Caco-2 (cell line): ENCODE measurements at regions not wholly inside any gene's neighbourhood (a gene's known extent, or its start where the extent isn't known, plus 50 kb on each side); places are given as distances from the start of the nearest gene placed in this dataset.
"Not testable (repeated sequence)": the region's sequence is repeated elsewhere in the genome, so short reads cannot be mapped to it uniquely, and the experiment has no call there.

Experiments
- BruUV-seq: library from RNA; stranded (reverse); fragments of 400-500 nt; replicated peaks from 2 replicates; lab custom pipeline; 2021; lab: Mats Ljungman, UMichigan
- CTCF ChIA-PET: fragments of 300-600 bp; sonication (Branson Sonifier 250); formaldehyde crosslinking; loops from one replicate; lab custom pipeline; 2022; ENCODE audit warnings: antibody characterized with exemption; lab: Charles Lee
- POLR2A ChIA-PET: fragments of 300-600 bp; sonication (Branson Sonifier 250); formaldehyde crosslinking; loops from one replicate; lab custom pipeline; 2022; ENCODE audit warnings: antibody characterized with exemption; lab: Charles Lee
- DNase-seq, 2 experiments: peaks; one replicate each; pipeline versions ENCODE4 v3.0.0 to v3.0.0-alpha.2; 2020 to 2022
- H3K27me3 ChIP-seq: replicated peaks from 2 replicates; pipeline ENCODE4 v1.6.0; 2011; ENCODE audit warnings: low read length; ENCODE audit not compliant: control insufficient read depth, insufficient read depth
- H3K36me3 ChIP-seq: 2 replicates; pipeline ENCODE4 v1.5.1; 2011; ENCODE audit warnings: low read length; ENCODE audit not compliant: control insufficient read depth, insufficient read depth
- H3K4me1 ChIP-seq: fragments of 250-450 bp; sonication (Bioruptor Pico); 2 replicates; pipeline ENCODE4 v1.5.1; 2020; ENCODE audit warnings: mild to moderate bottlenecking
- H3K4me3 ChIP-seq: 2 replicates; pipeline ENCODE4 v1.5.1; 2011; ENCODE audit warnings: low read depth, mild to moderate bottlenecking, control low read depth, low read length
- H3K9me3 ChIP-seq: fragments of 250-450 bp; sonication (Bioruptor Pico); 2 replicates; pipeline ENCODE4 v1.5.1; 2020; ENCODE audit warnings: mild to moderate bottlenecking, moderate library complexity
- H3K27ac Mint-ChIP-seq: one replicate; pipeline ENCODE4 v1.8.0; 2022; ENCODE audit warnings: mixed read lengths; ENCODE audit not compliant: unreplicated experiment
- H3K27me3 Mint-ChIP-seq: one replicate; pipeline ENCODE4 v1.8.0; 2022; ENCODE audit warnings: mixed read lengths; ENCODE audit not compliant: insufficient read depth, unreplicated experiment
- H3K36me3 Mint-ChIP-seq: one replicate; pipeline ENCODE4 v1.8.0; 2022; ENCODE audit warnings: mild to moderate bottlenecking, mixed read lengths; ENCODE audit not compliant: insufficient read depth, unreplicated experiment
- H3K4me1 Mint-ChIP-seq: one replicate; pipeline ENCODE4 v1.8.0; 2022; ENCODE audit warnings: low read depth, mixed read lengths; ENCODE audit not compliant: unreplicated experiment
- H3K4me3 Mint-ChIP-seq: one replicate; pipeline ENCODE4 v1.8.0; 2022; ENCODE audit warnings: mild to moderate bottlenecking, moderate library complexity, mixed read lengths; ENCODE audit not compliant: unreplicated experiment
- H3K9me3 Mint-ChIP-seq: one replicate; pipeline ENCODE4 v1.8.0; 2022; ENCODE audit warnings: mixed read lengths; ENCODE audit not compliant: unreplicated experiment
- CTCF ChIP-seq, 2 experiments: fragments of 200-600 bp in 1 of 2; IDR thresholded peaks; 1 replicate in 1 of 2; 2 replicates in 1 of 2; pipeline versions ENCODE4 v1.5.1 to v1.8.0; 2011 to 2022; ENCODE audit warnings: antibody characterized with exemption in 1 of 2, control low read depth in 1 of 2, inconsistent platforms in 1 of 2, low read depth in 1 of 2, low read length in 1 of 2, mild to moderate bottlenecking in 1 of 2, moderate library complexity in 1 of 2; ENCODE audit not compliant: insufficient read depth in 1 of 2, severe bottlenecking in 1 of 2, unreplicated experiment in 1 of 2
- intact Hi-C: fragments of 100-400 bp; cut with micrococcal nuclease; formaldehyde crosslinking; loops from one replicate; pipeline ENCODE4 v1.10.0; 2022; ENCODE audit not compliant: unreplicated experiment

- Mint-ChIP-seq H3K4me1 (no peaks in the 10 kb centered on the region), H3K9me3 (peaks cover 9% of the 10 kb centered on the region), H3K27ac (no peak overlapping the region), H3K4me3 (no peak overlapping the region), H3K27me3 (no peaks in the 10 kb centered on the region), H3K36me3 (no peaks in the 10 kb centered on the region)
- CTCF ChIA-PET, result no interaction called here
- no peaks in the 10 kb centered on the region for H3K27me3 ChIP-seq
- H3K36me3 ChIP-seq, result no peaks in the 10 kb centered on the region
- TF ChIP-seq CTCF (IDR thresholded peaks at IDR 0.05; ENCODE audit: insufficient read depth in 1 of 2, low read depth in 1 of 2, low read length in 1 of 2, severe bottlenecking in 1 of 2, unreplicated experiment in 1 of 2), result no peak
- no TSS peak for BruUV-seq
- no peaks in the 10 kb centered on the region for H3K4me1 ChIP-seq
- no peak for DNase-seq
- H3K9me3 ChIP-seq, result peaks cover 8% of the 10 kb centered on the region; the same call in 1 of the 2 replicates
- H3K4me3 ChIP-seq, result no peak overlapping the region
- POLR2A ChIA-PET, result no interaction called here
- intact Hi-C loops, result no loop called here
Measured at GRCh38 chr13:79614250-79614918, 133.4 kb downstream of the NDFIP2 start.

GRCh38 chr13:79612604-79613003 is 131.6 kb downstream of the NDFIP2 start:
- Mint-ChIP-seq H3K27ac (no peak overlapping the region), H3K9me3 (peaks cover 18% of the 10 kb centered on the region), H3K4me3 (no peak overlapping the region), H3K27me3 (no peaks in the 10 kb centered on the region), H3K36me3 (no peaks in the 10 kb centered on the region), H3K4me1 (no peaks in the 10 kb centered on the region)
- no peak for TF ChIP-seq CTCF (IDR thresholded peaks at IDR 0.05; ENCODE audit: insufficient read depth in 1 of 2, low read depth in 1 of 2, low read length in 1 of 2, severe bottlenecking in 1 of 2, unreplicated experiment in 1 of 2)
- H3K4me1 ChIP-seq, result no peaks in the 10 kb centered on the region
- DNase-seq, result no peak
- H3K4me3 ChIP-seq, result no peak overlapping the region
- H3K27me3 ChIP-seq, result no peaks in the 10 kb centered on the region
- intact Hi-C loops, result no loop called here
- no peaks in the 10 kb centered on the region for H3K36me3 ChIP-seq
- H3K9me3 ChIP-seq, result peaks cover 8% of the 10 kb centered on the region; the same call in 1 of the 2 replicates
- ChIA-PET POLR2A (no interaction called here), CTCF (no interaction called here)
- no TSS peak for BruUV-seq

GRCh38 chr13:79607895-79608294 is 126.9 kb downstream of the NDFIP2 start:
- H3K4me1 ChIP-seq, intact Hi-C loops, POLR2A ChIA-PET, H3K9me3 ChIP-seq, H3K27ac Mint-ChIP-seq, BruUV-seq, H3K36me3 ChIP-seq, H3K4me3 Mint-ChIP-seq, H3K4me1 Mint-ChIP-seq, H3K4me3 ChIP-seq, H3K36me3 Mint-ChIP-seq, CTCF ChIA-PET, DNase-seq, H3K27me3 ChIP-seq, H3K27me3 Mint-ChIP-seq: not testable (repeated sequence)
- H3K9me3 Mint-ChIP-seq, result peaks cover 12% of the 10 kb centered on the region
